ENCODE measurements at regions not wholly inside any gene's neighbourhood (a gene's known extent, or its start where the extent isn't known, plus 50 kb on each side); places are given as distances from the start of the nearest gene placed in this dataset.

GRCh38 chr3:116951610-116952009 lies 242.0 kb downstream of the TUSC7 start:
- Histone ChIP-seq H3K9me3 (no peaks in the 10 kb centered on the region), H3K4me3 (no peak overlapping the region), H3K27me3 (no peaks in the 10 kb centered on the region), H3K27ac (no peak overlapping the region), H3K9ac (ENCODE audit: low read depth in 2 of 2, low read length in 2 of 2) (no peak overlapping the region), H3K4me1 (no peaks in the 10 kb centered on the region), H3K36me3 (no peaks in the 10 kb centered on the region)
- no peak for DNase-seq
- intact Hi-C loops (cut with DNase I), result no loop called here
- no peak for TF ChIP-seq CTCF (IDR thresholded peaks at IDR 0.05)

GRCh38 chr3:116958291-116958690 lies 248.7 kb downstream of the TUSC7 start:
- Histone ChIP-seq H3K9ac (ENCODE audit: low read depth in 2 of 2, low read length in 2 of 2) (no peak overlapping the region), H3K36me3 (no peaks in the 10 kb centered on the region), H3K9me3 (no peaks in the 10 kb centered on the region), H3K4me1 (no peaks in the 10 kb centered on the region), H3K27ac (no peak overlapping the region), H3K27me3 (no peaks in the 10 kb centered on the region), H3K4me3 (no peak overlapping the region)
- DNase-seq, result no peak
- no peak for TF ChIP-seq CTCF (IDR thresholded peaks at IDR 0.05)
- intact Hi-C loops (cut with DNase I), result no loop called here

GRCh38 chr3:116961106-116961505 lies 251.5 kb downstream of the TUSC7 start:
- intact Hi-C loops (cut with DNase I), result no loop called here
- no peak overlapping the region for H3K4me3 ChIP-seq
- H3K9ac ChIP-seq (ENCODE audit: low read depth in 2 of 2, low read length in 2 of 2), result no peak overlapping the region
- DNase-seq, result no peak
- no peak overlapping the region for H3K27ac ChIP-seq
- no peaks in the 10 kb centered on the region for H3K9me3 ChIP-seq
- no peaks in the 10 kb centered on the region for H3K4me1 ChIP-seq
- TF ChIP-seq CTCF (IDR thresholded peaks at IDR 0.05), result no peak
- H3K27me3 ChIP-seq, result no peaks in the 10 kb centered on the region
- no peaks in the 10 kb centered on the region for H3K36me3 ChIP-seq

GRCh38 chr3:116963802-116964201 lies 254.2 kb downstream of the TUSC7 start:
- Histone ChIP-seq H3K36me3 (no peaks in the 10 kb centered on the region), H3K27me3 (no peaks in the 10 kb centered on the region), H3K9me3 (no peaks in the 10 kb centered on the region), H3K4me1 (no peaks in the 10 kb centered on the region), H3K27ac (no peak overlapping the region), H3K4me3 (no peak overlapping the region), H3K9ac (ENCODE audit: low read depth in 2 of 2, low read length in 2 of 2) (no peak overlapping the region)
- TF ChIP-seq CTCF (IDR thresholded peaks at IDR 0.05), result no peak
- intact Hi-C loops (cut with DNase I), result no loop called here
- no peak for DNase-seq

GRCh38 chr3:116966649-116967048 lies 257.1 kb downstream of the TUSC7 start:
- Histone ChIP-seq H3K27ac (no peak overlapping the region), H3K4me3 (no peak overlapping the region), H3K4me1 (no peaks in the 10 kb centered on the region), H3K27me3 (no peaks in the 10 kb centered on the region), H3K36me3 (no peaks in the 10 kb centered on the region), H3K9ac (ENCODE audit: low read depth in 2 of 2, low read length in 2 of 2) (no peak overlapping the region), H3K9me3 (no peaks in the 10 kb centered on the region)
- DNase-seq, result no peak
- TF ChIP-seq CTCF (IDR thresholded peaks at IDR 0.05), result no peak
- intact Hi-C loops (cut with DNase I), result no loop called here

- H3K36me3 ChIP-seq, result no peaks in the 10 kb centered on the region
- no peak overlapping the region for H3K9ac ChIP-seq (ENCODE audit: low read depth in 2 of 2, low read length in 2 of 2)
- intact Hi-C loops (cut with DNase I), result no loop called here
- H3K27me3 ChIP-seq, result no peaks in the 10 kb centered on the region
- no peak for DNase-seq
- H3K4me3 ChIP-seq, result no peak overlapping the region
- no peaks in the 10 kb centered on the region for H3K9me3 ChIP-seq
- no peaks in the 10 kb centered on the region for H3K4me1 ChIP-seq
- no peak for TF ChIP-seq CTCF (IDR thresholded peaks at IDR 0.05)
- H3K27ac ChIP-seq, result no peak overlapping the region
These were observed 259.6 kb downstream of the TUSC7 start for GRCh38 chr3:116969135-116969534.

Data from colonic mucosa (tissue), 4 donors.